ENCODE measurements at regions not wholly inside any gene's neighbourhood (a gene's known extent, or its start where the extent isn't known, plus 50 kb on each side); places are given as distances from the start of the nearest gene placed in this dataset.

DNA sequence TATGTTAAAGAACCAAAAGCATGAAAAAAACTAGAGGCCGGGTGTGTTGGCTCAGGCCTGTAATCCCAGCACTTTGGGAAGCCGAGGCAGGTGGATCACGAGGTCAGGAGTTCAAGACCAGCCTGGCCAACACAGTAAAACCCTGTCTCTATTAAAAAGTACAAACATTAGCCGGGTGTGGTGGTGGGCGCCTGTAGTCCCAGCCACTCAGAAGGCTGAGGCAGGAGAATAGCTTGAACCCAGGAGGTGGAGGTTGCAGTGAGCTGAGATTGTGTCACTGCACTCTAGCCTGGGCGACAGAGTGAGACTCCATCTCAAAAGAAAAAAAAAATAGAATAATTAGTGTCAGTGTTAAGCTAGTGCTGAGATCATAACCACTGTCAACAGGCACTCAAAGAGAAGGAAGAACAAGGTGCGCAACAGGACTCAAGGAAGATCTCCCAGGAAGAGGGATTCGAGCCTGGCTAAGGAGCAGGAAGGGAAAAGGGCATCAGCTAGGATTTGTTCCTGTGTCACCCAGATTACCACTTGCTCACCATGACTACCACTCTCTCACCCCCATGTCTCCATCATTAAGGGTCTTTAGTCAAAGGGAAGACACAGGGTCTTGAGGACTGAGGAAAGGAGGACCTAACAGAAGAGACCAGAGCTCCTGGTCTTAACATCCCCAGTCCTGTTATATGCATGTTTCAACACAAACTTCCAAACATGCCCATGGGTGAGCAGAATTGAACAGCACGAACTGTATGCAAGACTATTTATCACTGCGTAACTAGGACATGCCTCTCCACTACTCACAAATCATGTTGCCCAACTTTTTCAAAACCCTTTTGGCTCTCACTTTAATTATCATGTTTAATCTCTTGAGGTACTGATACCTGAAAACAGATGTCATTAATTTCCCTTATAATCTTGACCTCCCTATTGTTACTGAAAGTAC lies 88.3 kb upstream of the PLEKHM1 start:
- TF ChIP-seq, protein P1, sequence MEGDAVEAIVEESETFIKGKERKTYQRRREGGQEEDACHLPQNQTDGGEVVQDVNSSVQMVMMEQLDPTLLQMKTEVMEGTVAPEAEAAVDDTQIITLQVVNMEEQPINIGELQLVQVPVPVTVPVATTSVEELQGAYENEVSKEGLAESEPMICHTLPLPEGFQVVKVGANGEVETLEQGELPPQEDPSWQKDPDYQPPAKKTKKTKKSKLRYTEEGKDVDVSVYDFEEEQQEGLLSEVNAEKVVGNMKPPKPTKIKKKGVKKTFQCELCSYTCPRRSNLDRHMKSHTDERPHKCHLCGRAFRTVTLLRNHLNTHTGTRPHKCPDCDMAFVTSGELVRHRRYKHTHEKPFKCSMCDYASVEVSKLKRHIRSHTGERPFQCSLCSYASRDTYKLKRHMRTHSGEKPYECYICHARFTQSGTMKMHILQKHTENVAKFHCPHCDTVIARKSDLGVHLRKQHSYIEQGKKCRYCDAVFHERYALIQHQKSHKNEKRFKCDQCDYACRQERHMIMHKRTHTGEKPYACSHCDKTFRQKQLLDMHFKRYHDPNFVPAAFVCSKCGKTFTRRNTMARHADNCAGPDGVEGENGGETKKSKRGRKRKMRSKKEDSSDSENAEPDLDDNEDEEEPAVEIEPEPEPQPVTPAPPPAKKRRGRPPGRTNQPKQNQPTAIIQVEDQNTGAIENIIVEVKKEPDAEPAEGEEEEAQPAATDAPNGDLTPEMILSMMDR (IDR thresholded peaks at IDR 0.05; ENCODE audit: poor library complexity) = no peak
- no peak for TF ChIP-seq EZH2phosphoT487 (IDR thresholded peaks at IDR 0.05; ENCODE audit: low read depth, severe bottlenecking, unreplicated experiment)
